ENCODE measurements at regions not wholly inside any gene's neighbourhood (a gene's known extent, or its start where the extent isn't known, plus 50 kb on each side); places are given as distances from the start of the nearest gene placed in this dataset.

DNA sequence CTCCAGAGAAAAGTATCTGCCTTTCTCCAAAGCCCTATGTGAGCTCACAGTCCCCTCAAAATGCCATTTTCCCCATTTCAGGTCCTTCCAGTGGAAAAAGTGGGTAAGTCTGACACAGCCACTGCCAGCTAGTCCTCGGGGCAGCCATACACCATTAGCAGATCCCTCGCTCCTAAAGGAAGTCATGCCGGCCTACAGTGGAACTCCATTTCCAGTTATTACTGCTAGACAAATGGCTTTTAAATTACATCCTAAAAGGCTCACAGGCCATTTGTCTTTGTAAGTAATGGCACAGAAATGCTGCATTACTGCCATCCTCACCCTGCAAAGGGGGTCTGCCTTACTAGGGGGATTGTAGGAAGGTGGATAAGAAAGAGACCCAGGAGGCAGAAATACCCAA, 259.4 kb upstream of the SIX2 start:
- H3K9ac ChIP-seq (ENCODE audit: low read depth in 1 of 2, low read length in 2 of 2) = no peak overlapping the region

DNA sequence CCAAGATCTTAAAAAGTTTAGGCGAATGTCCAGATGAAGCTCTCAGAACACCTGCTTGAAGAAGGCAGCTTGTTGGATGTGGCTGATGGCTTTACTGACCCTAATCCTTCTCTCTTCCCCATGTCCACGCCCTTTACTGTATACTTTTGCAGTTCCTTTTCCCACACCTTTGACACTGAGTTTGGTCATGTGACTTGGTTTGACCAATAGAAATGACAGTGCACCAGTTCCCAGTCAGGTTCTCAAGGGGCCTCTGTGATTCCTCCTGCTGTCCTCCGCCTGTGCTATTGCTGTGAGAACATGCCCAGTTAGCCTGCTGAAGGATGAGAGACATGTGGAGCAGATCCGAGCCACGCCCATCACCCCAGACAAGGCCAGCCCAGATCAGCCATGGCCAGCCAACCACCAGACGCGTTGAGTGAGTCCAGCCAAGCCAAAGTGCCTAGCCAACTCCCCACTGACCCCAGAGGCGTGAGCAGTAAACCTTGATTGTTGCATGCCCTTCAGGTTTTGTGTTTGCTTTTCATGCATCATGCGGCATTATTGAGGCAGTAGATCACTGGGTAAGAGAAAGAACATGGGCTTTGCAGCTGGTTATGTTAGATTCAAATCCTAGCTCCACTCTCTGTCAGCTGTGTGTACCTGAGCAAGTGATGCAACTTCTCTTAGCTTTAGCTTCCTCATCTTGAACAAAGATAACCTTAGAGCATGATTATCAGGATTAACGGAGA, 258.0 kb upstream of the SIX2 start:
- Histone ChIP-seq H3K36me3 (ENCODE audit: control insufficient read depth in 4 of 4, insufficient read depth in 3 of 4, low read depth in 1 of 4, low read length in 3 of 4) (no peaks in the 10 kb centered on the region), H3K4me3 (ENCODE audit: low read depth in 1 of 3, low read length in 3 of 3) (no peak overlapping the region), H3K27ac (ENCODE audit: low read depth in 1 of 2, low read length in 2 of 2) (no peak overlapping the region), H3K9ac (ENCODE audit: low read depth in 1 of 2, low read length in 2 of 2) (no peak overlapping the region), H3K4me1 (ENCODE audit: control insufficient read depth in 4 of 4, insufficient read depth in 4 of 4, low read length in 3 of 4) (peaks cover 0 to 9% (median 5%) of the 10 kb centered on the region in 4 donors), H3K27me3 (ENCODE audit: control insufficient read depth in 4 of 4, insufficient read depth in 4 of 4, low read length in 3 of 4) (no peaks in the 10 kb centered on the region), H3K9me3 (ENCODE audit: control insufficient read depth in 4 of 4, low read length in 3 of 4) (no peaks in the 10 kb centered on the region)
- DNase-seq (ENCODE audit: low spot score) = no peak
- TF ChIP-seq NR2F2 (IDR thresholded peaks at IDR 0.05) (no peak), EGR1 (IDR thresholded peaks at IDR 0.05; ENCODE audit: low read depth in 2 of 2) (no peak), HNF4A (conservative IDR thresholded peaks at IDR 0.05) (no peak), RAD21 (IDR thresholded peaks at IDR 0.05) (no peak), HNF4G (IDR thresholded peaks at IDR 0.05) (no peak), FOXA2 (IDR thresholded peaks at IDR 0.05) (no peak), FOXA1 (IDR thresholded peaks at IDR 0.05) (no peak), JUND (IDR thresholded peaks at IDR 0.05) (no peak), YY1 (IDR thresholded peaks at IDR 0.05) (no peak), GABPA (IDR thresholded peaks at IDR 0.05 in 1 of 2, conservative IDR thresholded peaks at IDR 0.05 in 1 of 2) (no peak)
- TF ChIP-seq, protein P1, sequence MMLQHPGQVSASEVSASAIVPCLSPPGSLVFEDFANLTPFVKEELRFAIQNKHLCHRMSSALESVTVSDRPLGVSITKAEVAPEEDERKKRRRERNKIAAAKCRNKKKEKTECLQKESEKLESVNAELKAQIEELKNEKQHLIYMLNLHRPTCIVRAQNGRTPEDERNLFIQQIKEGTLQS (IDR thresholded peaks at IDR 0.05) = no peak
- TF ChIP-seq, protein P2, sequence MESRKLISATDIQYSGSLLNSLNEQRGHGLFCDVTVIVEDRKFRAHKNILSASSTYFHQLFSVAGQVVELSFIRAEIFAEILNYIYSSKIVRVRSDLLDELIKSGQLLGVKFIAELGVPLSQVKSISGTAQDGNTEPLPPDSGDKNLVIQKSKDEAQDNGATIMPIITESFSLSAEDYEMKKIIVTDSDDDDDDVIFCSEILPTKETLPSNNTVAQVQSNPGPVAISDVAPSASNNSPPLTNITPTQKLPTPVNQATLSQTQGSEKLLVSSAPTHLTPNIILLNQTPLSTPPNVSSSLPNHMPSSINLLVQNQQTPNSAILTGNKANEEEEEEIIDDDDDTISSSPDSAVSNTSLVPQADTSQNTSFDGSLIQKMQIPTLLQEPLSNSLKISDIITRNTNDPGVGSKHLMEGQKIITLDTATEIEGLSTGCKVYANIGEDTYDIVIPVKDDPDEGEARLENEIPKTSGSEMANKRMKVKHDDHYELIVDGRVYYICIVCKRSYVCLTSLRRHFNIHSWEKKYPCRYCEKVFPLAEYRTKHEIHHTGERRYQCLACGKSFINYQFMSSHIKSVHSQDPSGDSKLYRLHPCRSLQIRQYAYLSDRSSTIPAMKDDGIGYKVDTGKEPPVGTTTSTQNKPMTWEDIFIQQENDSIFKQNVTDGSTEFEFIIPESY (IDR thresholded peaks at IDR 0.05) = no peak
- TF ChIP-seq, protein P3, sequence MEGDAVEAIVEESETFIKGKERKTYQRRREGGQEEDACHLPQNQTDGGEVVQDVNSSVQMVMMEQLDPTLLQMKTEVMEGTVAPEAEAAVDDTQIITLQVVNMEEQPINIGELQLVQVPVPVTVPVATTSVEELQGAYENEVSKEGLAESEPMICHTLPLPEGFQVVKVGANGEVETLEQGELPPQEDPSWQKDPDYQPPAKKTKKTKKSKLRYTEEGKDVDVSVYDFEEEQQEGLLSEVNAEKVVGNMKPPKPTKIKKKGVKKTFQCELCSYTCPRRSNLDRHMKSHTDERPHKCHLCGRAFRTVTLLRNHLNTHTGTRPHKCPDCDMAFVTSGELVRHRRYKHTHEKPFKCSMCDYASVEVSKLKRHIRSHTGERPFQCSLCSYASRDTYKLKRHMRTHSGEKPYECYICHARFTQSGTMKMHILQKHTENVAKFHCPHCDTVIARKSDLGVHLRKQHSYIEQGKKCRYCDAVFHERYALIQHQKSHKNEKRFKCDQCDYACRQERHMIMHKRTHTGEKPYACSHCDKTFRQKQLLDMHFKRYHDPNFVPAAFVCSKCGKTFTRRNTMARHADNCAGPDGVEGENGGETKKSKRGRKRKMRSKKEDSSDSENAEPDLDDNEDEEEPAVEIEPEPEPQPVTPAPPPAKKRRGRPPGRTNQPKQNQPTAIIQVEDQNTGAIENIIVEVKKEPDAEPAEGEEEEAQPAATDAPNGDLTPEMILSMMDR (IDR thresholded peaks at IDR 0.05; ENCODE audit: low read depth, low read length, missing input control) = no peak
- TF ChIP-seq, protein P4, sequence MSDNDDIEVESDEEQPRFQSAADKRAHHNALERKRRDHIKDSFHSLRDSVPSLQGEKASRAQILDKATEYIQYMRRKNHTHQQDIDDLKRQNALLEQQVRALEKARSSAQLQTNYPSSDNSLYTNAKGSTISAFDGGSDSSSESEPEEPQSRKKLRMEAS (IDR thresholded peaks at IDR 0.05) = no peak
- WGBS = 86% methylated on average over 10 of the region's 10 CpGs

More for the DNA sequence above, 259.4 kb upstream of the SIX2 start:
- Histone ChIP-seq H3K27ac (ENCODE audit: low read depth in 1 of 2, low read length in 2 of 2) (no peak overlapping the region), H3K4me3 (ENCODE audit: low read depth in 1 of 3, low read length in 3 of 3) (no peak overlapping the region), H3K36me3 (ENCODE audit: control insufficient read depth in 4 of 4, insufficient read depth in 3 of 4, low read depth in 1 of 4, low read length in 3 of 4) (no peaks in the 10 kb centered on the region), H3K9me3 (ENCODE audit: control insufficient read depth in 4 of 4, low read length in 3 of 4) (no peaks in the 10 kb centered on the region), H3K4me1 (ENCODE audit: control insufficient read depth in 4 of 4, insufficient read depth in 4 of 4, low read length in 3 of 4) (peaks cover 2 to 18% (median 14%) of the 10 kb centered on the region in 4 donors), H3K27me3 (ENCODE audit: control insufficient read depth in 4 of 4, insufficient read depth in 4 of 4, low read length in 3 of 4) (no peaks in the 10 kb centered on the region)
- TF ChIP-seq, protein P1 (IDR thresholded peaks at IDR 0.05) = no peak
- TF ChIP-seq FOXA1 (IDR thresholded peaks at IDR 0.05) = no peak
- 96% methylated on average over 3 of the region's 3 CpGs for WGBS
- DNase-seq (ENCODE audit: low spot score) = no peak
